ENCODE measurements at regions not wholly inside any gene's neighbourhood (a gene's known extent, or its start where the extent isn't known, plus 50 kb on each side); places are given as distances from the start of the nearest gene placed in this dataset.

- WGBS, 2 donors = 83 to 90% methylated on average over 2 of the region's 2 CpGs
- TF ChIP-seq CTCF (IDR thresholded peaks at IDR 0.05) = no peak
- H3K4me1 ChIP-seq = peaks cover 0 to 4% (median 0%) of the 10 kb centered on the region in 9 donors
- H3K4me3 ChIP-seq = no peak overlapping the region
- intact Hi-C loops (cut with DNase I) = no loop called here
- H3K27me3 ChIP-seq = no peaks in the 10 kb centered on the region
- DNase-seq = no peak
- no peak for ATAC-seq
- peaks cover 0 to 24% (median 0%) of the 10 kb centered on the region in 11 donors for H3K9me3 ChIP-seq
- no peak overlapping the region for H3K27ac ChIP-seq
- H3K36me3 ChIP-seq = no peaks in the 10 kb centered on the region
Measured at GRCh38 chr7:46725136-46725535, 804.1 kb upstream of the IGFBP3 start.

- Histone ChIP-seq H3K4me1 (peaks cover 0 to 4% (median 0%) of the 10 kb centered on the region in 9 donors), H3K4me3 (no peak overlapping the region), H3K36me3 (no peaks in the 10 kb centered on the region), H3K27ac (no peak overlapping the region), H3K27me3 (no peaks in the 10 kb centered on the region), H3K9me3 (peaks cover 0 to 21% (median 0%) of the 10 kb centered on the region in 11 donors)
- intact Hi-C loops (cut with DNase I) = no loop called here
- DNase-seq = no peak
- 97 to 100% methylated on average over 4 of the region's 4 CpGs for WGBS, 2 donors
- ATAC-seq = no peak
- no peak for TF ChIP-seq CTCF (IDR thresholded peaks at IDR 0.05)
Measured at GRCh38 chr7:46723742-46724141, 802.7 kb upstream of the IGFBP3 start.

- H3K27me3 ChIP-seq = no peaks in the 10 kb centered on the region
- no peaks in the 10 kb centered on the region for H3K4me1 ChIP-seq
- H3K36me3 ChIP-seq = no peaks in the 10 kb centered on the region
- WGBS, 2 donors = 80 to 82% methylated on average over 7 of the region's 7 CpGs
- DNase-seq = no peak
- TF ChIP-seq CTCF (IDR thresholded peaks at IDR 0.05) = no peak
- H3K9me3 ChIP-seq = peaks cover 0 to 21% (median 0%) of the 10 kb centered on the region in 11 donors
- no peak overlapping the region for H3K27ac ChIP-seq
- intact Hi-C loops (cut with DNase I) = no loop called here
- H3K4me3 ChIP-seq = no peak overlapping the region
- no peak for ATAC-seq
Measured at GRCh38 chr7:46723003-46723402, 801.9 kb upstream of the IGFBP3 start.

GRCh38 chr7:46720761-46721160 is 799.7 kb upstream of the IGFBP3 start:
- no peaks in the 10 kb centered on the region for H3K36me3 ChIP-seq
- H3K27ac ChIP-seq = no peak overlapping the region
- peaks cover 0 to 4% (median 0%) of the 10 kb centered on the region in 11 donors for H3K9me3 ChIP-seq
- H3K4me1 ChIP-seq = no peaks in the 10 kb centered on the region
- no peak for DNase-seq
- no peak for TF ChIP-seq CTCF (IDR thresholded peaks at IDR 0.05)
- intact Hi-C loops (cut with DNase I) = no loop called here
- H3K27me3 ChIP-seq = no peaks in the 10 kb centered on the region
- ATAC-seq = no peak
- no peak overlapping the region for H3K4me3 ChIP-seq
- WGBS, 2 donors = 89 to 97% methylated on average over 2 of the region's 2 CpGs
